CD14-positive monocyte (primary cell): ENCODE measurements at regions not wholly inside any gene's neighbourhood (a gene's known extent, or its start where the extent isn't known, plus 50 kb on each side); places are given as distances from the start of the nearest gene placed in this dataset.
A peak's percentile ranks its signal among the peaks of the same experiment; 100 is the strongest.

Experiments
- DNase-seq, 3 donors: peaks; one replicate each; pipeline ENCODE4 v3.0.0-alpha.2; 2011 to 2022
- H2AFZ ChIP-seq: 2 replicates; pipeline ENCODE4 v1.6.0; 2012; ENCODE audit warnings: mild to moderate bottlenecking, low read depth, low read length, inconsistent platforms; ENCODE audit not compliant: insufficient read depth, poor library complexity, severe bottlenecking
- H3K27ac ChIP-seq, 2 donors: 1 replicate in 1 of 2; 2 replicates in 1 of 2; pipeline ENCODE4 v1.5.1; 2012 to 2013; ENCODE audit warnings: low read length in 2 of 2, control low read depth in 1 of 2, inconsistent platforms in 1 of 2, low read depth in 1 of 2, mild to moderate bottlenecking in 1 of 2
- H3K27me3 ChIP-seq, 2 donors: one replicate each; pipeline versions ENCODE4 v1.6.0 to v1.6.1; 2011 to 2013; ENCODE audit warnings: low read length in 2 of 2; ENCODE audit not compliant: control insufficient read depth in 2 of 2, insufficient read depth in 2 of 2
- H3K36me3 ChIP-seq, 2 donors: replicated peaks in 1 of 2; 1 replicate in 1 of 2; 2 replicates in 1 of 2; pipeline versions ENCODE4 v1.5.1 to v1.6.1; 2012 to 2013; ENCODE audit warnings: low read length in 2 of 2, control low read depth in 1 of 2, inconsistent platforms in 1 of 2, mild to moderate bottlenecking in 1 of 2; ENCODE audit not compliant: insufficient read depth in 2 of 2, control insufficient read depth in 1 of 2
- H3K4me1 ChIP-seq, 2 donors: 1 replicate in 1 of 2; 2 replicates in 1 of 2; pipeline versions ENCODE4 v1.5.1 to v1.6.1; 2012 to 2013; ENCODE audit warnings: low read length in 2 of 2, control low read depth in 1 of 2, inconsistent platforms in 1 of 2, mild to moderate bottlenecking in 1 of 2, moderate library complexity in 1 of 2; ENCODE audit not compliant: insufficient read depth in 2 of 2, control insufficient read depth in 1 of 2
- H3K4me2 ChIP-seq: replicated peaks from 2 replicates; pipeline ENCODE3; 2012; ENCODE audit warnings: low read length, moderate library complexity, mild to moderate bottlenecking; ENCODE audit not compliant: poor library complexity, severe bottlenecking; ENCODE audit errors: extremely low read depth
- H3K4me3 ChIP-seq, 3 experiments: fragments of 200-600 bp in 1 of 3; sonication (generic) in 1 of 3; replicated peaks in 1 of 3; 1 replicate in 2 of 3; 2 replicates in 1 of 3; pipeline ENCODE4 v1.5.1; 2011 to 2013; ENCODE audit warnings: low read length in 3 of 3, mild to moderate bottlenecking in 3 of 3, control low read depth in 2 of 3, low read depth in 2 of 3, inconsistent platforms in 1 of 3, moderate library complexity in 1 of 3
- H3K79me2 ChIP-seq: 2 replicates; pipeline ENCODE4 v1.6.0; 2012; ENCODE audit warnings: mild to moderate bottlenecking, control low read depth, inconsistent platforms, low read length, moderate library complexity; ENCODE audit not compliant: insufficient read depth
- H3K9ac ChIP-seq: 2 replicates; pipeline ENCODE4 v1.6.0; 2017; ENCODE audit warnings: low read length, mild to moderate bottlenecking; ENCODE audit not compliant: insufficient read depth, poor library complexity, severe bottlenecking
- H3K9me3 ChIP-seq, 2 donors: replicated peaks in 1 of 2; 1 replicate in 1 of 2; 2 replicates in 1 of 2; pipeline versions ENCODE4 v1.5.1 to v1.6.1; 2012 to 2013; ENCODE audit warnings: low read length in 2 of 2, control low read depth in 1 of 2; ENCODE audit not compliant: control insufficient read depth in 1 of 2, insufficient read depth in 1 of 2
- H4K20me1 ChIP-seq: 2 replicates; pipeline ENCODE4 v1.6.0; 2012; ENCODE audit warnings: mild to moderate bottlenecking, low read length, control low read depth, moderate library complexity; ENCODE audit not compliant: insufficient read depth
- H3K27ac Mint-ChIP-seq, 7 donors: one replicate each; pipeline ENCODE4 v1.8.0; 2020; ENCODE audit warnings: mild to moderate bottlenecking in 7 of 7, mixed read lengths in 7 of 7, moderate library complexity in 6 of 7, inconsistent platforms in 2 of 7
- H3K27me3 Mint-ChIP-seq, 3 donors: one replicate each; pipeline ENCODE4 v1.8.0; 2021 to 2022; ENCODE audit warnings: low read depth in 3 of 3, mild to moderate bottlenecking in 3 of 3, mixed read lengths in 3 of 3, moderate library complexity in 3 of 3, inconsistent platforms in 1 of 3
- H3K36me3 Mint-ChIP-seq, 2 donors: one replicate each; pipeline ENCODE4 v1.8.0; 2020; ENCODE audit warnings: mixed read lengths in 2 of 2, inconsistent platforms in 1 of 2, mild to moderate bottlenecking in 1 of 2
- H3K4me1 Mint-ChIP-seq: one replicate; pipeline ENCODE4 v1.8.0; 2020; ENCODE audit warnings: mild to moderate bottlenecking, mixed read lengths
- H3K4me3 Mint-ChIP-seq, 2 donors: one replicate each; pipeline ENCODE4 v1.8.0; 2020; ENCODE audit warnings: mild to moderate bottlenecking in 2 of 2, mixed read lengths in 2 of 2, moderate library complexity in 1 of 2
- H3K9me3 Mint-ChIP-seq, 7 donors: one replicate each; pipeline ENCODE4 v1.8.0; 2020 to 2022; ENCODE audit warnings: mixed read lengths in 7 of 7, mild to moderate bottlenecking in 6 of 7, moderate library complexity in 6 of 7, inconsistent platforms in 2 of 7
- CTCF ChIP-seq: fragments of 200-600 bp; IDR thresholded peaks from one replicate; pipeline ENCODE4 v1.8.0; 2022; ENCODE audit warnings: antibody characterized with exemption, mild to moderate bottlenecking
- WGBS: methylation state at CpG from one replicate; pipeline ENCODE4 v1.1.5; 2013; ENCODE audit warnings: missing lambda C conversion rate; ENCODE audit not compliant: insufficient coverage; 5-methylcytosine and 5-hydroxymethylcytosine counted together
- intact Hi-C, 2 donors: fragments of 100-400 bp; cut with micrococcal nuclease; formaldehyde crosslinking; loops; one replicate each; pipeline versions ENCODE4 v1.15.0 to v1.15.1; 2023

GRCh38 chr9:109865521-109865920 is 85.5 kb downstream of the PALM2AKAP2 start:
- intact Hi-C loops, result no loop called here
- no peaks in the 10 kb centered on the region for H3K4me1 Mint-ChIP-seq

GRCh38 chr9:109868207-109868606 is 88.2 kb downstream of the PALM2AKAP2 start:
- Mint-ChIP-seq H3K4me1 (peaks cover 5% of the 10 kb centered on the region), H3K36me3 (no peaks in the 10 kb centered on the region), H3K27ac (no peak overlapping the region), H3K9me3 (peaks cover 0 to 1% (median 0%) of the 10 kb centered on the region in 7 donors), H3K27me3 (peaks cover 16 to 19% (median 18%) of the 10 kb centered on the region in 3 donors), H3K4me3 (peak overlapping the region in 1 of 2 donors; percentile 40)
- Histone ChIP-seq H3K4me2 (no peak overlapping the region), H3K79me2 (no peaks in the 10 kb centered on the region), H3K27me3 (peaks cover 7 to 15% of the 10 kb centered on the region in 2 donors), H3K4me3 (no peak overlapping the region), H3K4me1 (peaks cover 0 to 4% of the 10 kb centered on the region in 2 donors), H3K36me3 (no peaks in the 10 kb centered on the region), H3K27ac (no peak overlapping the region), H2AFZ (no peak overlapping the region), H3K9ac (no peak overlapping the region), H4K20me1 (no peaks in the 10 kb centered on the region), H3K9me3 (no peaks in the 10 kb centered on the region)
- intact Hi-C loops, result no loop called here
- no peak for TF ChIP-seq CTCF
- 82% methylated on average over 2 of the region's 4 CpGs for WGBS
- DNase-seq, result no peak

More at GRCh38 chr9:109865521-109865920, 85.5 kb downstream of the PALM2AKAP2 start:
- Histone ChIP-seq H3K4me2 (no peak overlapping the region), H2AFZ (no peak overlapping the region), H3K9me3 (no peaks in the 10 kb centered on the region), H3K4me1 (no peaks in the 10 kb centered on the region), H3K9ac (no peak overlapping the region), H3K4me3 (no peak overlapping the region), H3K27ac (no peak overlapping the region), H3K36me3 (no peaks in the 10 kb centered on the region), H4K20me1 (no peaks in the 10 kb centered on the region), H3K27me3 (peaks cover 7 to 8% of the 10 kb centered on the region in 2 donors), H3K79me2 (no peaks in the 10 kb centered on the region)
- Mint-ChIP-seq H3K9me3 (peaks cover 0 to 1% (median 0%) of the 10 kb centered on the region in 7 donors), H3K27me3 (peaks cover 14 to 20% (median 19%) of the 10 kb centered on the region in 3 donors), H3K4me3 (no peak overlapping the region), H3K27ac (no peak overlapping the region), H3K36me3 (no peaks in the 10 kb centered on the region)
- no peak for DNase-seq
- no peak for TF ChIP-seq CTCF
